ENCODE measurements at regions not wholly inside any gene's neighbourhood (a gene's known extent, or its start where the extent isn't known, plus 50 kb on each side); places are given as distances from the start of the nearest gene placed in this dataset.

- TF ChIP-seq CTCF (conservative IDR thresholded peaks at IDR 0.05) (no peak), ZFX (IDR thresholded peaks at IDR 0.05) (no peak)
Observed at GRCh38 chr17:51347851-51348584, 87.7 kb downstream of the UTP18 start.
